ENCODE measurements at regions not wholly inside any gene's neighbourhood (a gene's known extent, or its start where the extent isn't known, plus 50 kb on each side); places are given as distances from the start of the nearest gene placed in this dataset.

- Histone ChIP-seq H4K20me1 (ENCODE audit: insufficient read depth, low read length) (no peaks in the 10 kb centered on the region), H3K4me2 (ENCODE audit: low read length) (no peak overlapping the region), H3K79me2 (ENCODE audit: insufficient read depth, low read length) (no peaks in the 10 kb centered on the region), H3F3A (ENCODE audit: insufficient read depth, low read length) (no peaks in the 10 kb centered on the region), H3K9me3 (ENCODE audit: low read length) (no peaks in the 10 kb centered on the region), H2AFZ (ENCODE audit: low read length) (no peak overlapping the region), H3K4me1 (ENCODE audit: insufficient read depth, low read length, severe bottlenecking) (no peaks in the 10 kb centered on the region), H3K27me3 (ENCODE audit: insufficient read depth, low read length) (no peaks in the 10 kb centered on the region), H3K9ac (ENCODE audit: low read length) (no peak overlapping the region), H3K9me2 (ENCODE audit: low read depth, low read length) (no peaks in the 10 kb centered on the region), H3K36me3 (ENCODE audit: insufficient read depth, low read length) (no peaks in the 10 kb centered on the region), H3K4me3 (ENCODE audit: low read depth, low read length, poor library complexity, severe bottlenecking) (no peak overlapping the region), H3K27ac (ENCODE audit: low read depth, low read length, poor library complexity, severe bottlenecking) (no peak overlapping the region)
- no peak for TF ChIP-seq EZH2 (IDR thresholded peaks at IDR 0.05; ENCODE audit: borderline replicate concordance, low read length)
- no peak for TF ChIP-seq CTCF (IDR thresholded peaks at IDR 0.05; ENCODE audit: low read length)
Measured at GRCh38 chr6:81636930-81637568, 115.4 kb downstream of the TENT5A start.

GRCh38 chr6:81634155-81634880, 118.2 kb downstream of the TENT5A start:
- H2AFZ ChIP-seq (ENCODE audit: low read length) = no peak overlapping the region
- H3K27ac ChIP-seq (ENCODE audit: low read depth, low read length, poor library complexity, severe bottlenecking) = no peak overlapping the region
- H3K4me3 ChIP-seq (ENCODE audit: low read depth, low read length, poor library complexity, severe bottlenecking) = no peak overlapping the region
- H3K9me3 ChIP-seq (ENCODE audit: low read length) = no peaks in the 10 kb centered on the region
- no peaks in the 10 kb centered on the region for H3K36me3 ChIP-seq (ENCODE audit: insufficient read depth, low read length)
- no peaks in the 10 kb centered on the region for H3K27me3 ChIP-seq (ENCODE audit: insufficient read depth, low read length)
- H3K4me2 ChIP-seq (ENCODE audit: low read length) = no peak overlapping the region
- TF ChIP-seq CTCF (IDR thresholded peaks at IDR 0.05; ENCODE audit: low read length) = no peak
- no peak for TF ChIP-seq EZH2 (IDR thresholded peaks at IDR 0.05; ENCODE audit: borderline replicate concordance, low read length)
- no peaks in the 10 kb centered on the region for H3K79me2 ChIP-seq (ENCODE audit: insufficient read depth, low read length)
- H3K9ac ChIP-seq (ENCODE audit: low read length) = no peak overlapping the region
- no peaks in the 10 kb centered on the region for H3F3A ChIP-seq (ENCODE audit: insufficient read depth, low read length)
- no peaks in the 10 kb centered on the region for H4K20me1 ChIP-seq (ENCODE audit: insufficient read depth, low read length)
- H3K9me2 ChIP-seq (ENCODE audit: low read depth, low read length) = no peaks in the 10 kb centered on the region
- no peaks in the 10 kb centered on the region for H3K4me1 ChIP-seq (ENCODE audit: insufficient read depth, low read length, severe bottlenecking)

DNA sequence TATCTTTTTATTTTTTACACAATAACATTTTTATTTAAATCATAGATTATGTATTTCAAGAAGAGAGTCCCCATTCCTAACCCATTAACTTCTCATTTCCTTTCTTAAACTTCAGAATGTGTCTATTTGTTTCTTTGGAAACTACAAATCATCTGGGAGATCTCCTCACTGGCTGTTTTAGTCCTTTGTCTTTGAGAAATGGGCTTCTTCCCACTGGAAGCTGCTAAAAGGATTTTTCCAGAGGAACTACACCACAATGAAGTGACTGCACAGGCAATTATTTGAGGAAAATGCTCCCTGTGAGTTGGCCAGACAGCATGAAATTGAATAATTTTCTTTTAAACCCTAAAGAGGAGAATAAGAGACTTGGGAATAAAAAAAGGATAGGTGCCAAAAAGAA, 119.1 kb downstream of the TENT5A start:
- Histone ChIP-seq H4K20me1 (ENCODE audit: insufficient read depth, low read length) (no peaks in the 10 kb centered on the region), H2AFZ (ENCODE audit: low read length) (no peak overlapping the region), H3K4me2 (ENCODE audit: low read length) (no peak overlapping the region), H3K4me1 (ENCODE audit: insufficient read depth, low read length, severe bottlenecking) (no peaks in the 10 kb centered on the region), H3F3A (ENCODE audit: insufficient read depth, low read length) (no peaks in the 10 kb centered on the region), H3K79me2 (ENCODE audit: insufficient read depth, low read length) (no peaks in the 10 kb centered on the region), H3K27ac (ENCODE audit: low read depth, low read length, poor library complexity, severe bottlenecking) (no peak overlapping the region), H3K4me3 (ENCODE audit: low read depth, low read length, poor library complexity, severe bottlenecking) (no peak overlapping the region), H3K36me3 (ENCODE audit: insufficient read depth, low read length) (no peaks in the 10 kb centered on the region), H3K9ac (ENCODE audit: low read length) (no peak overlapping the region), H3K27me3 (ENCODE audit: insufficient read depth, low read length) (no peaks in the 10 kb centered on the region), H3K9me2 (ENCODE audit: low read depth, low read length) (no peaks in the 10 kb centered on the region), H3K9me3 (ENCODE audit: low read length) (no peaks in the 10 kb centered on the region)
- TF ChIP-seq EZH2 (IDR thresholded peaks at IDR 0.05; ENCODE audit: borderline replicate concordance, low read length) (no peak), CTCF (IDR thresholded peaks at IDR 0.05; ENCODE audit: low read length) (no peak)

All from OCI-LY1 (cell line).